AG04449 (cell line): ENCODE measurements at regions not wholly inside any gene's neighbourhood (a gene's known extent, or its start where the extent isn't known, plus 50 kb on each side); places are given as distances from the start of the nearest gene placed in this dataset.

Source experiments
- CTCF ChIA-PET: fragments of 350-600 bp; formaldehyde crosslinking; extraction: SDS; loops from one replicate; lab custom pipeline; 2021; ENCODE audit warnings: antibody characterized with exemption; lab: Yijun Ruan, JAX
- POLR2A ChIA-PET: fragments of 400-600, 350-600 bp; formaldehyde crosslinking; extraction: SDS; loops from one replicate; lab custom pipeline; 2020; ENCODE audit warnings: antibody characterized with exemption, inconsistent platforms; lab: Yijun Ruan, JAX
- DNase-seq: peaks from one replicate; pipeline ENCODE4 v3.0.0-alpha.2; 2010; ENCODE audit warnings: low read depth, low spot score
- H3K4me3 ChIP-seq: 2 replicates; pipeline ENCODE4 v1.5.1; 2011; ENCODE audit warnings: low read depth, mild to moderate bottlenecking, control low read depth, low read length
- CTCF ChIP-seq: IDR thresholded peaks from one replicate; pipeline ENCODE4 v1.5.1; 2011; ENCODE audit warnings: mild to moderate bottlenecking, moderate library complexity, low read length, control low read depth, inconsistent platforms; ENCODE audit not compliant: insufficient read depth; ENCODE audit errors: missing control alignments

- no peak overlapping the region for H3K4me3 ChIP-seq
- TF ChIP-seq CTCF, result no peak
- POLR2A ChIA-PET, result no interaction called here
- DNase-seq, result no peak
- CTCF ChIA-PET, result interaction anchor here (1.0 to 1.2 kb wide), 2 partner anchors 42 to 260 kb away, joined by 3 to 4 read pairs; no protein-coding TSS in a partner anchor
Observed at GRCh38 chr13:97843189-97843588, 110.3 kb upstream of the IPO5 start.

- no peak for DNase-seq
- POLR2A ChIA-PET, result no interaction called here
- no peak for TF ChIP-seq CTCF
- no peak overlapping the region for H3K4me3 ChIP-seq
- CTCF ChIA-PET, result interaction anchor here (0.6 to 1.0 kb wide), 2 partner anchors 259 to 587 kb away, joined by 3 read pairs; no protein-coding TSS in a partner anchor
Observed at GRCh38 chr13:97844151-97844550, 109.3 kb upstream of the IPO5 start.

GRCh38 chr13:97848886-97849285 lies 104.6 kb upstream of the IPO5 start:
- H3K4me3 ChIP-seq, result no peak overlapping the region
- TF ChIP-seq CTCF, result no peak
- no peak for DNase-seq
- CTCF ChIA-PET, result interaction anchor here (0.9 to 1.8 kb wide), 5 partner anchors 10 to 825 kb away, joined by 3 to 6 read pairs (median 5); no protein-coding TSS in a partner anchor
- POLR2A ChIA-PET, result no interaction called here

- POLR2A ChIA-PET, result no interaction called here
- DNase-seq, result no peak
- peak; percentile 20 for TF ChIP-seq CTCF
Observed at GRCh38 chr13:97849305-97849704, 104.2 kb upstream of the IPO5 start.

GRCh38 chr13:97851269-97851668 lies 102.2 kb upstream of the IPO5 start:
- POLR2A ChIA-PET, result no interaction called here
- DNase-seq, result no peak
- H3K4me3 ChIP-seq, result no peak overlapping the region
- no peak for TF ChIP-seq CTCF
- CTCF ChIA-PET, result interaction anchor here (1.6 kb wide), 1 partner anchor 150 kb away, joined by 5 read pairs; no protein-coding TSS in a partner anchor

More at GRCh38 chr13:97849305-97849704, 104.2 kb upstream of the IPO5 start:
- CTCF ChIA-PET, result interaction anchor here (0.9 to 1.8 kb wide), 6 partner anchors 10 to 824 kb away, joined by 3 to 6 read pairs (median 4); no protein-coding TSS in a partner anchor
- H3K4me3 ChIP-seq, result no peak overlapping the region

GRCh38 chr13:97852181-97852874 lies 101.1 kb upstream of the IPO5 start:
- no peak overlapping the region for H3K4me3 ChIP-seq
- no peak for TF ChIP-seq CTCF
- DNase-seq, result no peak
- ChIA-PET CTCF (interaction anchor here (1.2 kb wide), 2 partner anchors 31 to 60 kb away, joined by 3 read pairs; no protein-coding TSS in a partner anchor), POLR2A (no interaction called here)
